SK-N-MC (cell line): ENCODE measurements at regions not wholly inside any gene's neighbourhood (a gene's known extent, or its start where the extent isn't known, plus 50 kb on each side); places are given as distances from the start of the nearest gene placed in this dataset.

Source experiments
- FOXP2 ChIP-seq: optimal IDR thresholded peaks from 2 replicates; pipeline ENCODE3; 2011; ENCODE audit warnings: mild to moderate bottlenecking, moderate library complexity; ENCODE audit not compliant: insufficient read depth; ENCODE audit errors: extremely low read length, control extremely low read depth
- POLR2AphosphoS5 ChIP-seq: IDR thresholded peaks from 2 replicates; pipeline ENCODE4 v1.6.1; 2012; ENCODE audit warnings: mild to moderate bottlenecking, low read depth, low read length, borderline replicate concordance

- TF ChIP-seq POLR2AphosphoS5 (no peak), FOXP2 (no peak)
Measured at GRCh38 chr5:25909163-25909562, 1129.2 kb downstream of the CDH9 start.
